SK-N-SH (cell line): ENCODE measurements at regions not wholly inside any gene's neighbourhood (a gene's known extent, or its start where the extent isn't known, plus 50 kb on each side); places are given as distances from the start of the nearest gene placed in this dataset.

Source experiments
- CTCF ChIA-PET: fragments of 300-600, 350-600 bp; formaldehyde crosslinking; extraction: SDS; loops from one replicate; lab custom pipeline; 2021; lab: Yijun Ruan, JAX
- POLR2A ChIA-PET: fragments of 350-600 bp; sonication (Branson Sonifier 250); formaldehyde crosslinking; extraction: SDS; loops from one replicate; lab custom pipeline; 2020; ENCODE audit warnings: antibody characterized with exemption, inconsistent platforms; lab: Yijun Ruan, JAX
- DNase-seq: peaks from one replicate; pipeline ENCODE4 v3.0.0; 2012
- H2AFZ ChIP-seq: fragments of 200-600 bp; sonication (generic); 2 replicates; pipeline ENCODE4 v1.8.1; 2016; ENCODE audit warnings: antibody characterized with exemption, mild to moderate bottlenecking, low read depth
- H3F3A ChIP-seq: fragments of 200-600 bp; sonication (generic); replicated peaks from 2 replicates; pipeline ENCODE3; 2016; ENCODE audit warnings: antibody characterized with exemption, mild to moderate bottlenecking; ENCODE audit not compliant: insufficient read depth
- H3K27ac ChIP-seq, 2 experiments: fragments of 200-500 bp in 1 of 2; fragments of 200-600 bp in 1 of 2; sonication (Bioruptor generic) in 1 of 2; sonication (generic), shearing (Covaris generic) in 1 of 2; 2 replicates each; pipeline versions ENCODE4 v1.5.1 to v1.6.1; 2014 to 2016; ENCODE audit warnings: low read depth in 2 of 2, inconsistent platforms in 1 of 2, low read length in 1 of 2, mild to moderate bottlenecking in 1 of 2, mixed read lengths in 1 of 2
- H3K27me3 ChIP-seq: fragments of 200-600 bp; sonication (generic), shearing (Covaris generic); 2 replicates; pipeline ENCODE4 v1.6.1; 2016; ENCODE audit warnings: mixed run types; ENCODE audit not compliant: insufficient read depth
- H3K36me3 ChIP-seq, 2 experiments: fragments of 200-500 bp in 1 of 2; fragments of 200-600 bp in 1 of 2; sonication (Bioruptor generic) in 1 of 2; sonication (generic) in 1 of 2; replicated peaks in 1 of 2; 2 replicates each; pipeline versions ENCODE3 to v1.5.1; 2014 to 2016; ENCODE audit warnings: low read length in 1 of 2, mild to moderate bottlenecking in 1 of 2; ENCODE audit not compliant: insufficient read depth in 2 of 2, control insufficient read depth in 1 of 2
- H3K4me1 ChIP-seq, 2 experiments: fragments of 200-500 bp in 1 of 2; fragments of 200-600 bp in 1 of 2; sonication (Bioruptor generic) in 1 of 2; sonication (generic), shearing (Covaris generic) in 1 of 2; 2 replicates each; pipeline versions ENCODE4 v1.5.1 to v1.6.1; 2014 to 2016; ENCODE audit warnings: low read depth in 1 of 2, low read length in 1 of 2, mixed run types in 1 of 2; ENCODE audit not compliant: insufficient read depth in 2 of 2, control insufficient read depth in 1 of 2
- H3K4me2 ChIP-seq: fragments of 200-600 bp; sonication (generic), shearing (Covaris generic); 2 replicates; pipeline ENCODE4 v1.6.1; 2017; ENCODE audit warnings: mixed run types
- H3K4me3 ChIP-seq, 2 experiments: fragments of 200-500 bp in 1 of 2; fragments of 200-600 bp in 1 of 2; sonication (Bioruptor generic) in 1 of 2; sonication (generic), shearing (Covaris generic) in 1 of 2; 2 replicates each; pipeline versions ENCODE4 v1.5.1 to v1.8.1; 2014 to 2016; ENCODE audit warnings: low read depth in 2 of 2, inconsistent platforms in 1 of 2, low read length in 1 of 2, mild to moderate bottlenecking in 1 of 2, mixed read lengths in 1 of 2, moderate library complexity in 1 of 2
- H3K79me2 ChIP-seq: fragments of 200-600 bp; sonication (generic); 2 replicates; pipeline ENCODE4 v1.8.1; 2017; ENCODE audit warnings: mild to moderate bottlenecking; ENCODE audit not compliant: insufficient read depth
- H3K9ac ChIP-seq: fragments of 200-600 bp; sonication (generic); 2 replicates; pipeline ENCODE4 v1.6.1; 2017; ENCODE audit warnings: mixed run types
- H3K9me2 ChIP-seq: fragments of 200-600 bp; sonication (generic); 2 replicates; pipeline ENCODE4 v1.6.1; 2017; ENCODE audit warnings: mixed run types
- H3K9me3 ChIP-seq: fragments of 200-600 bp; sonication (generic); 2 replicates; pipeline ENCODE4 v1.6.1; 2017; ENCODE audit warnings: mixed run types, mild to moderate bottlenecking, moderate library complexity
- H4K20me1 ChIP-seq: fragments of 200-600 bp; sonication (generic); 2 replicates; pipeline ENCODE4 v1.6.1; 2017; ENCODE audit warnings: mild to moderate bottlenecking, mixed run types; ENCODE audit not compliant: insufficient read depth
- EP300 ChIP-seq, 2 experiments: IDR thresholded peaks; 2 replicates each; pipeline versions ENCODE4 v1.4.0 to v1.6.1; 2012; ENCODE audit warnings: borderline replicate concordance in 1 of 2, low read depth in 1 of 2, low read length in 1 of 2
- EZH2phosphoT487 ChIP-seq: fragments of 200-600 bp; sonication (generic); IDR thresholded peaks from 2 replicates; pipeline ENCODE4 v1.6.1; 2017; ENCODE audit warnings: low read depth, mixed run types, mild to moderate bottlenecking, antibody characterized with exemption, moderate library complexity, borderline replicate concordance
- FOXM1 ChIP-seq: IDR thresholded peaks from 2 replicates; pipeline ENCODE4 v1.4.0; 2012; ENCODE audit warnings: low read depth, mild to moderate bottlenecking
- GATA2 ChIP-seq: sonication (generic); formaldehyde crosslinking; IDR thresholded peaks from 2 replicates; pipeline ENCODE4 v1.5.0; 2020; ENCODE audit warnings: mild to moderate bottlenecking, missing genetic modification reagents
- JUND ChIP-seq: IDR thresholded peaks from 2 replicates; pipeline ENCODE4 v1.4.0; 2012
- MEF2A ChIP-seq: IDR thresholded peaks from 2 replicates; pipeline ENCODE4 v1.4.0; 2012; ENCODE audit warnings: low read depth, borderline replicate concordance
- NFIC ChIP-seq: IDR thresholded peaks from 2 replicates; pipeline ENCODE4 v1.4.0; 2012; ENCODE audit warnings: borderline replicate concordance
- RXRA ChIP-seq: IDR thresholded peaks from 2 replicates; pipeline ENCODE4 v1.4.0; 2012; ENCODE audit warnings: low read depth, mild to moderate bottlenecking, borderline replicate concordance
- TEAD4 ChIP-seq: IDR thresholded peaks from 2 replicates; pipeline ENCODE4 v1.4.0; 2012; ENCODE audit warnings: mild to moderate bottlenecking, borderline replicate concordance; ENCODE audit not compliant: insufficient read depth
- WGBS: methylation state at CpG from one replicate; pipeline ENCODE4 v1.1.6; 2017; ENCODE audit warnings: low lambda C conversion rate; 5-methylcytosine and 5-hydroxymethylcytosine counted together
- TF ChIP-seq, protein P1 (sequence below): fragments of 150-350 bp; IDR thresholded peaks from 2 replicates; pipeline ENCODE4 v1.6.1; 2016; ENCODE audit warnings: mild to moderate bottlenecking, low read depth, low read length
- TF ChIP-seq, protein P2 (sequence below): IDR thresholded peaks from 2 replicates; pipeline ENCODE4 v1.4.0; 2012; ENCODE audit warnings: low read depth, borderline replicate concordance
- TF ChIP-seq, protein P3 (sequence below): fragments of 150-350 bp; IDR thresholded peaks from 2 replicates; pipeline ENCODE4 v1.6.1; 2017; ENCODE audit warnings: antibody characterized with exemption, low read length, low read depth, borderline replicate concordance

DNA sequence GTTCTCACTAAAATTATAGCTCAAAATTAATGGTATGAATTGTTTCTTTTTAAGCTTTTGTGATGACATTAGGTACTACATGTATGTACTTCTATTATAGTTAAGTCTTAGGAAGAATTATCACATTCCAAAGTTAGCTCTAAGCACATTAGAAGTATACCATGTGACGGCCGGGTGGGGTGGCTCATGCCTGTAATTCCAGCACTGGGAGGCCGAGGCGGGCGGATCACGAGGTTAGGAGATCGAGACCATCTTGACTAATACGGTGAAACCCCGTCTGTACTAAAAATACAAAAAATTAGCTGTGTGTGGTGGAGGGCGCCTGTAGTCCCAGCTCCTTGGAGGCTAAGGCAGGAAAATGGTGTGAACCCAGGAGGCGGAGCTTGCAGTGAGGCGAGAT lies 1265.1 kb upstream of the SPRY2 start:
- TF ChIP-seq JUND, result no peak
- TF ChIP-seq, protein P1, sequence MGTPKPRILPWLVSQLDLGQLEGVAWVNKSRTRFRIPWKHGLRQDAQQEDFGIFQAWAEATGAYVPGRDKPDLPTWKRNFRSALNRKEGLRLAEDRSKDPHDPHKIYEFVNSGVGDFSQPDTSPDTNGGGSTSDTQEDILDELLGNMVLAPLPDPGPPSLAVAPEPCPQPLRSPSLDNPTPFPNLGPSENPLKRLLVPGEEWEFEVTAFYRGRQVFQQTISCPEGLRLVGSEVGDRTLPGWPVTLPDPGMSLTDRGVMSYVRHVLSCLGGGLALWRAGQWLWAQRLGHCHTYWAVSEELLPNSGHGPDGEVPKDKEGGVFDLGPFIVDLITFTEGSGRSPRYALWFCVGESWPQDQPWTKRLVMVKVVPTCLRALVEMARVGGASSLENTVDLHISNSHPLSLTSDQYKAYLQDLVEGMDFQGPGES, result no peak
- no peak overlapping the region for H3K4me2 ChIP-seq
- ChIA-PET CTCF (interaction anchor here (0.7 kb wide), 1 partner anchor 1235 kb away, joined by 3 read pairs; no protein-coding TSS in a partner anchor), POLR2A (no interaction called here)
- no peaks in the 10 kb centered on the region for H3K9me3 ChIP-seq
- no peaks in the 10 kb centered on the region for H3K27me3 ChIP-seq
- WGBS, result 39% methylated on average over 12 of the region's 12 CpGs
- no peaks in the 10 kb centered on the region for H4K20me1 ChIP-seq
- H3K36me3 ChIP-seq, result no peaks in the 10 kb centered on the region
- DNase-seq, result no peak
- no peaks in the 10 kb centered on the region for H3K9me2 ChIP-seq
- no peak overlapping the region for H3K4me3 ChIP-seq
- H3K9ac ChIP-seq, result no peak overlapping the region
- H3K4me1 ChIP-seq, result no peaks in the 10 kb centered on the region
- H3F3A ChIP-seq, result no peaks in the 10 kb centered on the region
- H3K27ac ChIP-seq, result no peak overlapping the region
- no peaks in the 10 kb centered on the region for H3K79me2 ChIP-seq
- no peak overlapping the region for H2AFZ ChIP-seq

DNA sequence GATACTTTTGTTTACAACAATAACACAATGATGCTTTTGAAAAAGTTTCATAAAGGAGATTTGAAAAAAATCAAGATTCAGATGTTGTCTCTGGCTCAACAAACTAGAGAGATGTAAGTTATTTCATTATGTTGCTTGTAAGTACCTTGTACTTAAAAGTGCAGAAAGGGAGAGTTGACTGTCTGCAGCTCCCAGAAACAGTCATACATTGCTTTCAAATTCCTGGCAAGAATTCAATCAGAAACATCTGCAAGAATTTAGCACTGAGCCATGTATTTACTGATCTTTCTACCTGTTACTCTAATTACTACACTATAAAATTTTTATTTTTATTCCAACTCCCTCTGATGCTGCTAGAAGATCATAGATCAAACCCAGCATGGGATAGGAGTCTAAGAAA lies 1261.3 kb upstream of the SPRY2 start:
- H3K27me3 ChIP-seq, result no peaks in the 10 kb centered on the region
- no peak overlapping the region for H2AFZ ChIP-seq
- H4K20me1 ChIP-seq, result no peaks in the 10 kb centered on the region
- no peaks in the 10 kb centered on the region for H3K4me1 ChIP-seq
- TF ChIP-seq NFIC, result no peak
- TF ChIP-seq, protein P2, sequence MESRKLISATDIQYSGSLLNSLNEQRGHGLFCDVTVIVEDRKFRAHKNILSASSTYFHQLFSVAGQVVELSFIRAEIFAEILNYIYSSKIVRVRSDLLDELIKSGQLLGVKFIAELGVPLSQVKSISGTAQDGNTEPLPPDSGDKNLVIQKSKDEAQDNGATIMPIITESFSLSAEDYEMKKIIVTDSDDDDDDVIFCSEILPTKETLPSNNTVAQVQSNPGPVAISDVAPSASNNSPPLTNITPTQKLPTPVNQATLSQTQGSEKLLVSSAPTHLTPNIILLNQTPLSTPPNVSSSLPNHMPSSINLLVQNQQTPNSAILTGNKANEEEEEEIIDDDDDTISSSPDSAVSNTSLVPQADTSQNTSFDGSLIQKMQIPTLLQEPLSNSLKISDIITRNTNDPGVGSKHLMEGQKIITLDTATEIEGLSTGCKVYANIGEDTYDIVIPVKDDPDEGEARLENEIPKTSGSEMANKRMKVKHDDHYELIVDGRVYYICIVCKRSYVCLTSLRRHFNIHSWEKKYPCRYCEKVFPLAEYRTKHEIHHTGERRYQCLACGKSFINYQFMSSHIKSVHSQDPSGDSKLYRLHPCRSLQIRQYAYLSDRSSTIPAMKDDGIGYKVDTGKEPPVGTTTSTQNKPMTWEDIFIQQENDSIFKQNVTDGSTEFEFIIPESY, result no peak
- no peak for TF ChIP-seq FOXM1
- no peak for TF ChIP-seq RXRA
- no peak for TF ChIP-seq EZH2phosphoT487
- no peak for TF ChIP-seq GATA2
- H3K9me2 ChIP-seq, result no peaks in the 10 kb centered on the region
- no peaks in the 10 kb centered on the region for H3F3A ChIP-seq
- H3K4me2 ChIP-seq, result no peak overlapping the region
- no peak for DNase-seq
- H3K9me3 ChIP-seq, result no peaks in the 10 kb centered on the region
- H3K79me2 ChIP-seq, result no peaks in the 10 kb centered on the region
- H3K36me3 ChIP-seq, result no peaks in the 10 kb centered on the region
- H3K27ac ChIP-seq, result no peak overlapping the region
- H3K4me3 ChIP-seq, result no peak overlapping the region
- ChIA-PET CTCF (no interaction called here), POLR2A (no interaction called here)
- no peak overlapping the region for H3K9ac ChIP-seq

DNA sequence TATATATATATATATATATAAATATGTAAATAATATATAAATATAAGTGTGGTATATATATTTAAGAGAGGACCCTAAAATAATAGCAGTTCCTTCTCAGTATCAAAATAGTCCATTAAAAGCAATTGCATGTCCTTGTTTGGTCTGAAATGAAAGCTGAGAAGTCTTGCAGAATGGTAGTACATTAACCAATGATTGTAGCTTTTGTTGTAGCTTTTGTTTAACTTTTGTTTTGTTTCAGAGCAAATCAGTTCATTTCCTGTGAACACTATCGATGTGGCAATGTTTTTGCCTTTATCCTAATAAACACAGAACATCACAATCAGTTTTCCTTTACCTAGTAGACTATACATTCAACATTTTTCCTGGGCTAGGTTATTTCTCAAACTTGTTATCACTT lies 1256.2 kb upstream of the SPRY2 start:
- Histone ChIP-seq H3K9me2 (no peaks in the 10 kb centered on the region), H3F3A (no peaks in the 10 kb centered on the region), H2AFZ (no peak overlapping the region), H3K9ac (no peak overlapping the region), H3K4me2 (no peak overlapping the region), H3K4me1 (no peaks in the 10 kb centered on the region), H3K27me3 (no peaks in the 10 kb centered on the region), H3K4me3 (no peak overlapping the region), H3K36me3 (no peaks in the 10 kb centered on the region), H3K79me2 (no peaks in the 10 kb centered on the region), H3K9me3 (no peaks in the 10 kb centered on the region), H4K20me1 (no peaks in the 10 kb centered on the region), H3K27ac (no peak overlapping the region)
- CTCF ChIA-PET, result interaction anchor here (1.1 kb wide), 1 partner anchor 12 kb away, joined by 3 read pairs; no protein-coding TSS in a partner anchor
- POLR2A ChIA-PET, result no interaction called here
- no peak for DNase-seq
- 2% methylated on average over 1 of the region's 1 CpG for WGBS
- TF ChIP-seq JUND (no peak), NFIC (no peak), EP300 (IDR thresholded peaks at IDR 0.05; ENCODE audit: borderline replicate concordance in 1 of 2, low read depth in 1 of 2, low read length in 1 of 2) (no peak), MEF2A (no peak), TEAD4 (no peak)
- TF ChIP-seq, protein P3, sequence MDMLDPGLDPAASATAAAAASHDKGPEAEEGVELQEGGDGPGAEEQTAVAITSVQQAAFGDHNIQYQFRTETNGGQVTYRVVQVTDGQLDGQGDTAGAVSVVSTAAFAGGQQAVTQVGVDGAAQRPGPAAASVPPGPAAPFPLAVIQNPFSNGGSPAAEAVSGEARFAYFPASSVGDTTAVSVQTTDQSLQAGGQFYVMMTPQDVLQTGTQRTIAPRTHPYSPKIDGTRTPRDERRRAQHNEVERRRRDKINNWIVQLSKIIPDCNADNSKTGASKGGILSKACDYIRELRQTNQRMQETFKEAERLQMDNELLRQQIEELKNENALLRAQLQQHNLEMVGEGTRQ, result no peak
- TF ChIP-seq, protein P2, result no peak
